ENCODE measurements at regions not wholly inside any gene's neighbourhood (a gene's known extent, or its start where the extent isn't known, plus 50 kb on each side); places are given as distances from the start of the nearest gene placed in this dataset.

- H2AFZ ChIP-seq (ENCODE audit: low read depth, low read length): no peak overlapping the region
- H4K20me1 ChIP-seq (replicated peaks; ENCODE audit: control insufficient read depth, insufficient read depth, low read length): no peaks in the 10 kb centered on the region
- no peak overlapping the region for H3K4me2 ChIP-seq (ENCODE audit: insufficient read depth, low read length)
- no peaks in the 10 kb centered on the region for H3K9me3 ChIP-seq (replicated peaks; ENCODE audit: control insufficient read depth, insufficient read depth, low read depth, low read length)
- WGBS (ENCODE audit: insufficient coverage, low coverage, missing lambda C conversion rate): 0% methylated on average over 1 of the region's 1 CpG
- H3K9me1 ChIP-seq (ENCODE audit: control insufficient read depth, insufficient read depth, low read length): no peaks in the 10 kb centered on the region
- ChIA-PET POLR2A (no interaction called here), CTCF (ENCODE audit: low intra/inter-chr PET ratio) (no interaction called here)
- no peaks in the 10 kb centered on the region for H3K27me3 ChIP-seq (ENCODE audit: control insufficient read depth in 2 of 2, insufficient read depth in 2 of 2, low read length in 2 of 2)
- H3K4me1 ChIP-seq (replicated peaks in 1 of 2; ENCODE audit: control insufficient read depth in 2 of 2, insufficient read depth in 2 of 2, low read length in 2 of 2): no peaks in the 10 kb centered on the region
- intact Hi-C loops (cut with micrococcal nuclease): no loop called here
- H3K4me3 ChIP-seq: no peak overlapping the region
- no peak for ATAC-seq
- no TSS peak for BruUV-seq (replicated peaks)
- in situ Hi-C loops (cut with MboI): no loop called here
- H3K27ac ChIP-seq (ENCODE audit: extremely low read depth, low read depth, low read length): no peak overlapping the region
- no peaks in the 10 kb centered on the region for H3K36me3 ChIP-seq (ENCODE audit: control insufficient read depth, insufficient read depth, low read length)
- H3K9ac ChIP-seq (ENCODE audit: insufficient read depth in 1 of 2, low read depth in 2 of 2, low read length in 2 of 2): no peak overlapping the region
- no peaks in the 10 kb centered on the region for H3K79me2 ChIP-seq (ENCODE audit: control insufficient read depth, insufficient read depth, low read length)
- no peak for FAIRE-seq
- DNase-seq (ENCODE audit: extremely low read depth in 1 of 4, low spot score in 3 of 4): no peak
- no peak for TF ChIP-seq STAT5A (IDR thresholded peaks at IDR 0.05; ENCODE audit: borderline replicate concordance, low read length)
- TF ChIP-seq HNRNPLL (IDR thresholded peaks at IDR 0.05; ENCODE audit: low read depth, low read length, poor library complexity, severe bottlenecking): no peak
- no peak for TF ChIP-seq ZNF561 (CRISPR knock-in tag; conservative IDR thresholded peaks at IDR 0.05)
- TF ChIP-seq BRD4 (IDR thresholded peaks at IDR 0.05): no peak
- no peak for TF ChIP-seq ATF2 (CRISPR knock-in tag; IDR thresholded peaks at IDR 0.05)
- no peak for TF ChIP-seq CHD4 (IDR thresholded peaks at IDR 0.05; ENCODE audit: insufficient read depth, insufficient replicate concordance, low read depth, low read length, poor library complexity, severe bottlenecking)
- TF ChIP-seq RBM15 (IDR thresholded peaks at IDR 0.05; ENCODE audit: insufficient read depth, low read length): no peak
- no peak for TF ChIP-seq MAFK (IDR thresholded peaks at IDR 0.05; ENCODE audit: low read length)
- TF ChIP-seq CBFA2T2 (conservative IDR thresholded peaks at IDR 0.05): no peak
- TF ChIP-seq ARID1B (IDR thresholded peaks at IDR 0.05): no peak
- no peak for TF ChIP-seq ZNF354B (CRISPR knock-in tag; IDR thresholded peaks at IDR 0.05)
- TF ChIP-seq CHD7 (IDR thresholded peaks at IDR 0.05; ENCODE audit: low read depth, low read length): no peak
Measured at GRCh38 chr12:82593901-82594396, 92.8 kb upstream of the TMTC2 start.

Data from K562 (cell line).